ENCODE measurements at regions not wholly inside any gene's neighbourhood (a gene's known extent, or its start where the extent isn't known, plus 50 kb on each side); places are given as distances from the start of the nearest gene placed in this dataset.

DNA sequence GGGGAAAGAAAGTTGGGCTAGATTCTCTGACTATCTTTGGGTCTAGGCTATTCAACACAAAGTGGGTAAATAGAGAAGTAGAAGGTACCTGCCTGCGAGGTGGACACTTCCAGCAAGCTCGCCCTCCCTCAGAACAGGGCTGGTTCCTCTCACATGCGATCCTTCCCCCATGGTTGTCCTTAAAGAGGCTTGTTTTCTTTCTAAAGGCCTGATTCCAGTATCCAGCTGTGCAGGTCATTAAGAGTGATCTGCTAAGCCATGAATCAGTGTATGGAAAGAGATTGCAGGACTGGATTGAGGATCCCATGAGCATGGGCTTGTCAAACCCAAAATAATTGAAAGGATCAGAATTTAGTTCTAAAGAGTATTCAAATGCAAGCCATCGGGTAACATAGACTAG is 189.0 kb downstream of the URB2 start:
- TF ChIP-seq, protein P1, sequence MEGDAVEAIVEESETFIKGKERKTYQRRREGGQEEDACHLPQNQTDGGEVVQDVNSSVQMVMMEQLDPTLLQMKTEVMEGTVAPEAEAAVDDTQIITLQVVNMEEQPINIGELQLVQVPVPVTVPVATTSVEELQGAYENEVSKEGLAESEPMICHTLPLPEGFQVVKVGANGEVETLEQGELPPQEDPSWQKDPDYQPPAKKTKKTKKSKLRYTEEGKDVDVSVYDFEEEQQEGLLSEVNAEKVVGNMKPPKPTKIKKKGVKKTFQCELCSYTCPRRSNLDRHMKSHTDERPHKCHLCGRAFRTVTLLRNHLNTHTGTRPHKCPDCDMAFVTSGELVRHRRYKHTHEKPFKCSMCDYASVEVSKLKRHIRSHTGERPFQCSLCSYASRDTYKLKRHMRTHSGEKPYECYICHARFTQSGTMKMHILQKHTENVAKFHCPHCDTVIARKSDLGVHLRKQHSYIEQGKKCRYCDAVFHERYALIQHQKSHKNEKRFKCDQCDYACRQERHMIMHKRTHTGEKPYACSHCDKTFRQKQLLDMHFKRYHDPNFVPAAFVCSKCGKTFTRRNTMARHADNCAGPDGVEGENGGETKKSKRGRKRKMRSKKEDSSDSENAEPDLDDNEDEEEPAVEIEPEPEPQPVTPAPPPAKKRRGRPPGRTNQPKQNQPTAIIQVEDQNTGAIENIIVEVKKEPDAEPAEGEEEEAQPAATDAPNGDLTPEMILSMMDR (IDR thresholded peaks at IDR 0.05), result no peak
- no peak for TF ChIP-seq EZH2 (IDR thresholded peaks at IDR 0.05; ENCODE audit: borderline replicate concordance, insufficient read depth, low read depth, low read length, poor library complexity, severe bottlenecking)

Measured in B cell (primary cell).